NCI-H345 treated with DMSO at 0.1 percent for 48 hours (cell line): ENCODE measurements at regions not wholly inside any gene's neighbourhood (a gene's known extent, or its start where the extent isn't known, plus 50 kb on each side); places are given as distances from the start of the nearest gene placed in this dataset.
"Not testable (repeated sequence)": the region's sequence is repeated elsewhere in the genome, so short reads cannot be mapped to it uniquely, and the experiment has no call there.

Experiments used
- DNase-seq: peaks from one replicate; lab custom pipeline; 2025; ENCODE audit not compliant: unreplicated experiment; lab: John Stamatoyannopoulos, UW

DNA sequence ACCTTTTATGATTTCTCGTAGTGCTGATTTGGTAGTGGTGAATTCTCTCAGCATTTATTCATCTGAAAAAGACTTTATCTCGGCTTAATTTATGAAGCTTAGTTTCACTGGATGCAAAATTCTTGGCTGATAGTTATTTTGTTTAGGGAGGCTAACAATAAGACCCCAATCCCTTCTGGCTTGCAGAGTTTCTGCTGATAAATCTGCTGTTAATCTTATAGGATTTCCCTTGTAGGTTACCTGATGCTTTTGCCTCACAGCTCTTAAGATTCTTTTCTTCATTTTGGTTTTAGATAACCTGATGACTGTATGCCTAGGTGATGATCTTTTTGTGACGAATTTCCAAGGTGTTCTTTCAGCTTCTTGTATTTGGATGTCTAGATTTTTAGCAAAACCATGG is 388.7 kb downstream of the UTRN start:
- DNase-seq: no peak

DNA sequence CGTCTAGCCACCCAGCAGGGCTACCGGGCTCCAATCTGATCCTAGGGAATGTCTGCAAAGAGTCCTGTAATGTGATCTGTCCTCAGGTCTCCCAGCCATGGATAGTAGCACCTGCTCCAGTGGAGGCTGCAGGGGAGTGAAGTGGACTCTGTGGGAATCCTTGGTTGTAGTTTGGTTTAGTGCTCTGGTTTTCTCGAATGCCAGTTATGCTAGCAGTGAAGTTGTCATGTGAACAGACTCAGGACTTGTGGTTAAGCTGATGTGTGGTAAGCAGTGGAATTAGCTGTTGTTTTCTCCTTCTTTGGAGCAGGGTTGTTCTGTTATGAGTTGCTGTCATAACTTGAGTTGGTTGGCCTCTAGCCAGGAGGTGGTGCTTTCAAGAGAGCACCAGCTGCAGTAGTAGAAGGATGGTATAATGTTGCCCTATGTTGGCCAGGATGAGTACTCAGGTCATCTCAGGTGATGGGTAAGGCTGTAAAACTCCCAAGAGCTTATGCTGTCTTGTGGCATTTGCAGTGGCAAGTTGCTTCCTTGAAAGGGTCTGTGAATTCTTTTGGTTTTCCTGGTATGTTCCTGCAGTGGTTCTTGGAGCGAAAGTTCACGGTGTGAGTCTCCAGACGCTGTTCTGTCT is 390.2 kb downstream of the UTRN start:
- DNase-seq: no peak

DNA sequence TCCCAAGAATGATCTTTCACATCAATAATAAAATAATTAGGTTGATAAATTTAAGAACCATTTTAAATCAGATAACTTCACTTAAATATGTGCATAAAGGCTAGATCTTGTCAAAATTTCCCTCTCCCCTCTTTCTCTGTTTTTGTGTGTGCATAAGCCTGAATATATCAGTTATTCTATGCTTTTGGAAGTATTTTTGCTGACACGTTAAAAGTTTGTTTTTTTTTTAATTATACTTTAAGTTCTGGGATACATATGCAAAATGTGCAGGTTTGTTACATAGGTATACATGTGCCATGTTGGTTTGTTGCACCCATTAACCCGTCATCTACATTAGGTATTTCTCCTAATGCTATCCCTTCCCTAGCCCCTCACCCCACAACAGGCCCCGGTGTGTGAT is 391.2 kb downstream of the UTRN start:
- not testable (repeated sequence) for DNase-seq

DNA sequence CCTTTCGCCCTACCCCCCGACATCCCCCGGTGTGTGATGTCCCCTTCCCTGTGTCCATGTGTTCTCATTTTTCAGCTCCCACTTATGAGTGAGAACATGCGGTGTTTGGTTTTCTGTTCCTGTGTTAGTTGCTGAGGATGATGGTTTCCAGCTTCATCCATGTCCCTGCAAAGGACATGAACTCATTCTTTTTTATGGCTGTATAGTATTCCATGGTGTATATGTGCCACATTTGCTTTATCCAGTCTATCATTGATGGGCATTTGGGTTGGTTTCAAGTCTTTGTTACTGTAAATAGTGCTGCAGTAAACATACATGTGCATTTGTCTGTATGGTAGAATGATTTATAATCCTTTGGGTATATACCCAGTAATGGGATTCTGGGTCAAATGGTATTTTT is 392.1 kb downstream of the UTRN start:
- not testable (repeated sequence) for DNase-seq

DNA sequence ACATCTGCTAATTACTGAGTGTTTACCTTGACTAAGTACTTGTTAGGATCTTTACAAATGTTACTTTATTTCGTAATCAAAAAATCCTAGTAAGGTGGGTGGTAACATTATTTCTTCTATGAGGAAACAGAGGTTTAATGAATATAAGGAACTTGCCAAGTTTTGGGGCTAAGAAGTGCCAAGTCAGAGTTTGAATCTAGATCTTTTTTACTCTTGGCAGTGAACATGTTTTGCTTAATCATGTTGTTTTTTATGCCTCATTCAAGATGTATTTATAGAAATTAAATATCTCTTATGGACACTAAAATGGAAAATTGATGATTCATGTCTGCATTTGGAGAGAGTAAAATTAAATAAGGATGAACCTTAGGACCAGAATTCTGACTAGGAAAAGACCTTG is 393.7 kb downstream of the UTRN start:
- no peak for DNase-seq

DNA sequence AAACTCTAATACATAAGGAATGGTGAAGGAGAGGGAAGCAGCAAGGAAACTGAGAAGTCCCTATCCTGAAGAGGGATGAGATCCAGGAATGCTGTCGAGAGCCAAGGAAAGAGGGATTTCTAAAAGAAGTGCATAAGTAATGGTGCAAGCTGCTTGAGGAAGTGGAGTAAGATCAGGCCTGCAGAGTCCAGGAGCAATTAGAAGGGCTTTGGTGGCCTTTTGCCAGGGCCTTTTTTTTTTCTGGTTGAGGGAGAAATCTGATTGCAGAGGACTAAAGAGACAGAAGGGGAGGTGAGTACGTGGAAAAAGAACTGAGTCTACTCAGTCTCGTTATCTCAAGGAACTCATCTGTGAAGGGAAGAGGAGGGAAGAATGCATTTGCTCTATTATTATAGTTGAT is 396.2 kb downstream of the UTRN start:
- no peak for DNase-seq

DNA sequence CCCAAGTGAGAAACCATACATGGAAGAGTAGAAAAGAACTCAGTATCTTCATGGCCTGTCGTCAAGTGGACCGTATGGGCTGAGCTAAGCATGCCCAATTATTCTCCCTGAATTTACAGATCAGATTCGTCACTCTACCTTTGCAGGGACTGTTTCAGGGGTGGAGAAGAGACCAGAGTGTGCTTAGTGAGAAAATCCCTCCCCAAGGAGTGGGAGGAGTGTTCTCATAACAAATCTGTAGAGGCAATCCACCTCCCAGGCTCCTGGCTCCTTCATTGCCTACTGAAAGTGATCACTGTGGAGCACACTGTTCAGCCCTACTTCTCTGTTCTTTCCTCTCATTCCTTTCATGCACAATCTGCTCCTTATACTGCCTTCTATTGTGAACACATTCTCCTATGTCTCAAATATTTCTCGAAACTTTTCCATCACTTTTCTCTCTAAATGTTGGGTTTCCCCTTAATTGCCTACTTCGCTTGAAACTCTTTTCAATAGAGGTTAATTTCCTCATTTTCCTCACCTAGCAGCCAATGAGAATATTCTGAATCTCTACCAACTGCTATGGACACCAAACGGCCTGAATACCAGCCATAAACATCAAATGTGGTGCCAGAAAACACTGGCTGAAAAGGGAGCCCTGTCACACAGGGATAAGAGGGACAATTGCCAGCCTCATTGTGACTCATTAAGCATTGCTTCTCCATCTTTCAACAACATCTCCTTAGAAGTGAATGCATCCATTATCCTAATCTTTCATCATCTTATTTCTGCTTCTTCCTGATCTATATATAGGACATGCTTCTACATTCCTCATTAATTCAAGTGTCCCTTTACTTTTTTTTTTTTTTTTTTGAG is 398.3 kb downstream of the UTRN start:
- DNase-seq: no peak

DNA sequence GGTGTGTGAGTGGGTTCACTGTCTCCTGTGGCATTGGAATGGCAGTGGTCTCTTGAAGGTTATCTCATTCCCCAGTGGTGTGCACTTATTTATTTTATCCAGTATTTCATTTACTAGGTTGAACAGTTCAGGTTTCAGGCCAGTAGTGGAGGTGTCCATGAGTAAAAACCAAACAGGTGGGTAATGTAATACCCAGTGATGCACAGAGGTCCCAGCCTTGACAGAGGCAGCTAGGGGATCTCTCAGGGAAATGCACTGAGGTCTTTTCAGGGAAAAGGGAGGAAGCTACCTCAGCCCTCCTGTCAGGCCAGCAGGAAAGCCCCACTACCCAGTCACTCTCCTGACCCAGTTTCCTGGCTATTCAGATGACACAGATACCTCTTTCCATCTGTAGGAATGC is 403.6 kb downstream of the UTRN start:
- no peak for DNase-seq

DNA sequence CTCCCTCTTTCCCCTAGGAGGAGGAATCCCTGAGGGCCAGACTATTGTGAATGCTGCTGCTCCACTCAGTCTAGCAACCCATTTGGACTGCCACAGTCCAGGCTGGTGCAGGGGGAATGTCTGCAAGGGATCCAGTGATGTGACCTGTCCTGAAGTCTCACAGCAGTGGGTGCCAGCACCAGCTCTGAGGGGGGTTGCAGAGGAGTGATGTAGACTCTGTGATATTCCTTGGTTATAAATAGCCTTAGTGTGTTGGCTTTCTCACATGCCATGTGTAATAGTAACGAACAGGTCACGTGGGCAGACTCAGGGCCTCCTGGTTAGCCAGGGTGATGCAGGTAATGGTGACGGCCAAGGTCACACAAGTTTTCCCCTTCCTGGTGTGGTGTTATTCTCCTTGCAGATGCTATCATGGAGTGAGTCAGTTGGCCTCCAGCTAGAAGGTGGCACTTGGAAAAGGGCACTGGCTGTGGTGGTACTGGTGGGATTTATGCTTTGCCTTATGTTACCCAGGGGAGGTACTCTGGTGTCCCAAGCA is 404.4 kb downstream of the UTRN start:
- no peak for DNase-seq

DNA sequence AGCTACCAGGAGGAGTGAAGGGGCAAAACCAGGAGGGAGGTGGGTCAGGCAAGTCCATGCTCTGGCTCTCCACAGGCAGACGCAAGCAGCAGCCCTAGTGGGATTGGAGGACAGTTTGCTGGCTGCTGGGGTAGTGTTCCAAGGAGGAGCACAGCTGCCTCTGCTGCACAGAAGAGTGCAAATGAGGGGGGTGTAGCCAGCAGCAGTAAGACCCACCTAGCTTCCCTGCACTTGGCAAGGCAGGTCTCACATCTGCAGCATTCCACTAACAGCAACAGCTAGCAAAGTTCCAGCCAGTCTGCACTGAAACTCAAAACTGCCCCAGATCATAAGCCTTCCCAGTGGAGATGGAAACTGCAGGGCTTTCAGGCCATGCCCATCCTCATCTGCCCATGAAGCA is 405.0 kb downstream of the UTRN start:
- no peak for DNase-seq

DNA sequence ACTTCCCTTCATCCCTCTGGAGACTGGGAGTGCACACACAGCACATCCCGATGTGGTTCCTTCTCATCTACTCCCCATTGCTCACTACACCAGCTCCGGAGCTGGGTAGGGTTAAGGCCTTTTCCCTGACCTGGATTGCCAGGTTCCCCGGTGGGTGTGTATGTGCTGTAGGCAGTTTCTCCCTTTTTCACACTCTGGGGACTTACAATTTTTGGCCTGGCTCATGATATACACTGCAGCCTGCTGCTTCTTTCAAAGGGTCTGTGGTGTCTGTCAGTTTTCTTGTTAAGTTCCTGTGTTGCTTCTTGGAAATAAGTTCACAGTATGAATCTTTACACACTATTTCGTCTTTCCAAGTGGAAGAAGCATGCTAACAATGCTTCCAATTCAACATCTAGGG is 405.5 kb downstream of the UTRN start:
- no peak for DNase-seq

DNA sequence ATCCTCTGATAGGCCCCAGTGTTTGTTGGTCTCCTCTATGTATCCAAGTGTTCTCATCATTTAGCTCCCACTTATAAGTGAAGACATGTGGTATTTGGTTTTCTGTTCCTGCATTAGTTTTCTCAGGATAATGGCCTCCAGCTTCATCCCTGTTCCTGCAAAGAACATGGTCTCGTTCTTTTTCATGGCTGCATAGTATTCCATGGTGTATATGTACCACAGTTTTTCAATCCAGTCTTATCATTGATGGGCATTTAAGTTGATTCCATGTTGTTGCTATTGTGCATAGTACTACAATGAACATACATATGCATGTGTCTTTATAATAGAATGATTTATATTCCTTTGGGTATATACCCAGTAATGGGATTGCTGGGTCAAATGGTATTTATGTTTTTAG is 406.9 kb downstream of the UTRN start:
- DNase-seq: not testable (repeated sequence)

DNA sequence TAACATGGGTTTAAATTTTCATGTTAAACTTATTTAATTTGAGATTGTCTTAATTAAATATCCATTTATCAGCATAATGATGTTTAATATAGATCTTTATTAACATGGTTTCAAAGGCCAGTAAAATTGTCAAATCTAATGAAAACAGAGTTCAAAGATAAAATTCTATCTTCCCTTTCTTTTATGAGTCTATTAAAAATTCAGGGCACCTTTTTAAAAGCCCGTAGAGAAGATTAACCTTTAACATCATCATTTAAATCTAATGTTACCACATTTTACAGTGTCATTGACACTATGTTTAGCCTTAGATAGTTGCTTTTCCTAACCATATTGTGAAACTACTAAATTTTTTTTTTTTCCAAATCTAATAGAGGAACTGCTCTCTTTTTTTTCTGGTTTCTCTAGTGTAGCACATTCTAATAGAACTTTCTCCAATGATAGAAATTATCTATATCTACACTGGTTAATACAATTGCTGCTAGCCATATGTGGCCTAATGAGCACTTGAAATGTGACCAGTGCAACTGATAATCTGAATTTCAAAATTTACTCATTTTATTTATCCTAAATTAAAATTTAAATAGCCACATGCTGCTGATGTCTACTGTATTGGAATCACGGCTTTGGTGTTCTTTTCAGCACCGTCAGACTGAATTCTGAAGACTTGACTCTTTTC is 410.9 kb downstream of the UTRN start:
- no peak for DNase-seq

DNA sequence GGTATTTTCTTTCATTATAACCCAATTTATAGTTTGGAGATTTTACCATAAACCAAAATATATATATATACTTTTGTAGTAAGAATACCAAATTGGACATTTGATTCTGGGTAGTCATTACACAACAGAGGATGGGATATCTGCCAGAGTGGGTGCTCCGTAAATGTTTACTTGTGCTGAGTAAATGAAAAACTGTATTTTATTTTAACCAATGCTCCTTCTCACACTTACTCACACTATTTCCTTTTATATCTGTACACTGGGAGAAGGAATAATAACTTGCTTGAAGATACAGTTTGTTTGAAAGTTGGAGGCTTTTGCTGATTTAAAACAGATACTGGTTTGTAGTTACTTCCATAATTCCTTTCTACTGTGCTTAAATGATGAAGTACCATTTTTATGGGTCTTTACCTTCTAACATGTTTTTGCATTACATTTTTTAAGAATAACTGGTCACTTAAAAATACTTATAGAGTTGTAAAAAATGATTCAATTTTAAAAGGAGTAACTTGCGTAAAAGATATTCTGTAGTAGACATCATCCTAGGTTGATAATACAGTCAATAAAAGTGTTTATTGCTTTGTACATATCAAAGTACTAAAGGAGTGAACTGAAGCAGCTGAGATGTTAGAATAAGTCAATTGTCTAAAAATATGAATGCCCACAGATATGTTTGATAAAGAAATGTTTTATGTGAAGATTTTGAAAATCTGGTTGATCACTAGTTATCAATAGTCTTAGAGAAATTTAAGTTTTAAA is 411.7 kb downstream of the UTRN start:
- DNase-seq: no peak

DNA sequence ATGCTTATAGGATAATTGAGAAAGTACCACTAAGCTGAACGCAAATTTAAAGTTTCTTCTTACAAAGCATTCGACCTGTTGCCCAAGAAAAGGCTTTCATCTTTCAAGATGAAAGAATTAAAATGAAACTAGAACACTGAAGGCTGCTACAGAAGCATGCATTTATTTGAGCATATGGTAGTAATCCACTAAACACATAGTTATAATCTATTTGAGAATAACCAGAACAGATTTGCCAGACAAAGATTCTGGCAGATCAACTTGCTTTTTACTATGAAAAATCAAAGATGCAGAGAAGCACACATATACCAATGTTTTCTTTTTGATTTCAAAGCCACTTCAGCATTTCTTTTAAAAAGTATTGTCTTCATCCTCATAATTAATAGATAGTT is 412.2 kb downstream of the UTRN start:
- DNase-seq: no peak

DNA sequence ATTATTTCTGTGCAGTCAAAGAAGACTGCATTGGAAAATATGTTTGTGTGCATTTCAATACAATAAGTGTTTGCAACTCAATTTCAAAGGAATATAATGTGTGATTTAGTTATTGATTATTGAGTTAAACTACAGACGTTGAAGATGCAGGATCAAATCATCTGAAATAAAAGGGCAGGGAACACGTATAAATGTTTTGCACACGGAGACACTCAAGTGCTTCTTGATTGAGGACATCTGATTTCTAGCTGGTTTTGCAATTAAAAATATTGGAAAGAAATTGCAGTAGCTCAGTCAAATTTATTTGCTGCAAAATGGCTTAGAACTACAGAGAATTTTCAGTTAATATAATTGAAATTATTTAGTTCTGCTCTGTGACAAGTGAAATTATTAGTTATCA is 412.7 kb downstream of the UTRN start:
- DNase-seq: no peak

DNA sequence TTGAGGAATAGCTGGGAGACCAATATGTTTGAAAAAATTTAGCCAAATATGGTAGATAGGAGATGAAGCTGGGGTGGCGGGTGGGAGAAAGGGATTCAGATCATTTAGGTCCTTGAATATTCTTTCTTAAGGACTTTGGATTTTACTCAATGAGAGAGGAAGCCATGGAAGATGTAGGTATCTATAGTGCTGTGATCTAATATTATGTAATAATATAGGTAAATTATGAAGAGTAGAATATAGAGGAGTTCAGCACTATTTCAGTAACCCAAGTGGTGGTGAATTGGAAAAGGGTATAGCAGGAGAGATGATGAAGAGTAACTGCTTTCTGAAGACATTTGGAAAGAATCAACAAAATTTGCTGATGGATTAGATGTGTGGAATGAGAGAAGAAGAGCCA is 417.6 kb downstream of the UTRN start:
- DNase-seq: no peak

DNA sequence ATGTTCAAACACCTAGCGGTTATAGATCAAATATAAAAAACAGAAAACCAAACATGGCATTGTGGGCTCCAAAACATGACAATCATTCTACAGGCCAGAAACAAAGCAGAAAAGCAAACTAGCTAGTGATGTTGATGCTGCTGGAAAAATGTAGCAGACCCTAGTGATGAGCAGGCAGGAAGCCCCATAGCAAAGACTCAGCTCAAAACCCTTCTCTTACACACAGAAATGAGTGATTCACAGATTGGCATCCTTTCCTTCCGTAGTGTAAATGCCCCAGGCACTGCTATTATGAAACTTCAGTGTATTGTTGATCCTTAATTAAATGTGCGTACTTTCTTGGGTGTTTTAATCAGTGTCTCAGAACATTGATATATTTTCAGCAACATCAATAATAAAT is 425.1 kb downstream of the UTRN start:
- DNase-seq: no peak

DNA sequence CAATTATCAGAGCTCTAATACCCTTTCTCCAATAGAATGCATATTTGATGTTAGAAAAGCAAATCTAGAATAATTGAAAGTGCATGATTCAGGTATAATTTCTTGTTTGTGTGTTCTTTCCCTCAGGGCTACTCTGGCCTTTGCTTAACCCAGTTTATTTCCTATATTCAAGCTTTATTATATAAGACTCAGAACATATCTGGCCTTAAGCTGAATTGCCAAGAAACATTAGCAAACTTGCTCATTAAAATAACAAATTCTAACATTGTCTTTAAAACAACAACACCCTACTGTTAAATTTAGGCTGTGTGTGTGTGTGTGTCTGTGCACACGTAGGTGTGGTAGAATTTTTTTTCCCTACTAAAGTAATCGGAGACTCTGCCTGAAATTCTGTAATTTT is 426.5 kb downstream of the UTRN start:
- DNase-seq: no peak

DNA sequence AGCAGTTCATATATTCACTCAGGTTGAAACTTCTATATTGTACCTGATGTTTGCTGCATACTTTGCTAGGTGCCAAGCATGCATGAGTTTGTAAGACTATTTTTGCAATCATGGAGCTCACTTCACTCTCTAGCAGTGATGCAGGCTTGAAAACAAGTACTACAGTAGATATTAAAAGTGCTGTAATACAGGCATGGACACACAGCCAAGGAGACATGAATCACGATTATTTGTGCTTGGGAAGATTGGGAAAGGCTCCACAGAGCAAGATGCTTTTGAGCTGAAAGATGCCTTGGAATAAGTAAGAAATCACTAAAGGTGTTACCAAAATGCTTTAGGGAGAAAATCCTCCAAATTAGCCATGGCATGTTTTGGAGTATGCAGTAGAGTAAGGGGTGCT is 427.4 kb downstream of the UTRN start:
- DNase-seq: no peak

DNA sequence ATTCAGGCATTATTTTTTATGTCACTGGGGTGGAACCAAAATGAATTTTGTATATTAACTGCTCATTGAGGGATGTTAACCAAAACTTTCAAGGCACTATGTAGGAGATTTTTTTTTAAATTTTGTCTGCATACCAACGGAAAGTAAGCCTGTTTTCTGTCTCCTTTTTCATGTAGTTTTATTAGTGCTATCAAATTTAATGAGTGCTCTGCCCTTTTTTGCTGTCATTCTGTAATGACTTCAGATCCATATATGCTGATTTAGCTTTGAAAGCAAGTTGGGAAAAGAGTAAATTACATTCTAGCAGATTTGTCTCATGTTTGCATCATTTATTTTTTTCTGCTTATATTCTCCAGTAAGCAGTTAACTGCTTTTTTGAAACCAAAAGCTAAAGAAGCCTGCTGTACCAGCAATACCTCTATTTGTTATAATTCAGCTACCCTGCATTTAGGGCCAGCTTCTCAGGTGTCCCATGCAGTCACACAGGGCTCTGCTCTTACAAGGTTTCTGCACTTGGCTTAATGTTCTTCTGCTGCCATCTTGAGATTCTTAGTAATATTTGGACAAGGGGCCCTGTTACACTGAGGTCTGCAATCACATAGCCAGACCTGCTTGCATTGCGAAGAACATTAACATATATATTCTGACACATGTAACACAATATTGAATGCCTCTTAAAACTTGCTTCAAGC is 429.0 kb downstream of the UTRN start:
- DNase-seq: no peak
